Fibroblast of pulmonary artery (primary cell): ENCODE measurements at regions not wholly inside any gene's neighbourhood (a gene's known extent, or its start where the extent isn't known, plus 50 kb on each side); places are given as distances from the start of the nearest gene placed in this dataset.

Experiments
- DNase-seq: peaks from one replicate; pipeline ENCODE4 v3.0.0-alpha.2; 2010; ENCODE audit warnings: low read depth
- H3K4me3 ChIP-seq: replicated peaks from 2 replicates; pipeline ENCODE4 v1.5.1; 2011; ENCODE audit warnings: low read depth, mild to moderate bottlenecking, control low read depth, low read length, moderate library complexity
- TF ChIP-seq, protein P1 (sequence below): IDR thresholded peaks from 2 replicates; pipeline ENCODE4 v1.5.1; 2011; ENCODE audit warnings: mild to moderate bottlenecking, control low read depth, low read length, inconsistent platforms; ENCODE audit errors: missing control alignments

DNA sequence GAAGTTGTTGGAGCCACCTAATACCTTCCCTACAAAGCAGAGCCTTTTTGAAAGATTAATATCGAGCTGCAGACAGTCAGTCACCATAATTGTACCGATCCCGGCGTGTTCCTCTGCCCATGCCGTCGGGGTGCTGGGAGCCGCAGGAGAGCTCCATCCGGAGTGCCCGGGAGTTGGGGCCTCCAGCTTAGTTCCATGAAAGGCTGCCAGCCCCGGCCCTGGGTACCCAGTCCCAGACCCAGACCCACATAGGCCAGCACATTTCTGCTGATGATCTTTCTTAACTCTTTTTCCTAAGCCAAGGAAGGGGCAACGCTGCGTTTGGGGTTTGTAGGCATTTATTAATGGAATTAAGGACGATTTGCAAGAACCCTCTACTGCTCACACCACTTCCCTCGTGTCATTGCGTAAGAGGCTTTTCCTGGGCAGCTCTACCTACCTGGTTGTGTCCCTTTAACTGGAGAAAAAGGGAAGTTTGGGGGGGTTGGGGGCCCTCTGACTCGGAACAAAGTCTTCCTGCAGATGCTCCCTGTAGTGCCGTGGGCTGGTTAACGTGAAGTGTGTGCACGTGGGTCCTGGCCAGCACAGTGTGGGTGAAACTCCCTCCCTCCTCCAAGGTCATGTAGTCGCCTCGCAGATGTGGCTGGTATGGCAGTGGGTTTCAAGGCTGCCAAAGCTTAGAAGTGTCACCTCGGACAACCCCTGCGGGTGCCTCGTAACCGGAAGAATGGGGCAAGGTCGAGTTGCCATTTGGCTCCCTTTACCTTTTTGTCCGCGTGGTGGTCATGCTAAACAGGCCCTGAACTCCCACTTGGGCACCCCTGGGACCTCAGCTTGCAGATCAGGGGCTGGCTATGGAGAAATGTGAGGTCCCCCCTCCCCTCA, 54.3 kb upstream of the APCDD1L start:
- TF ChIP-seq, protein P1, sequence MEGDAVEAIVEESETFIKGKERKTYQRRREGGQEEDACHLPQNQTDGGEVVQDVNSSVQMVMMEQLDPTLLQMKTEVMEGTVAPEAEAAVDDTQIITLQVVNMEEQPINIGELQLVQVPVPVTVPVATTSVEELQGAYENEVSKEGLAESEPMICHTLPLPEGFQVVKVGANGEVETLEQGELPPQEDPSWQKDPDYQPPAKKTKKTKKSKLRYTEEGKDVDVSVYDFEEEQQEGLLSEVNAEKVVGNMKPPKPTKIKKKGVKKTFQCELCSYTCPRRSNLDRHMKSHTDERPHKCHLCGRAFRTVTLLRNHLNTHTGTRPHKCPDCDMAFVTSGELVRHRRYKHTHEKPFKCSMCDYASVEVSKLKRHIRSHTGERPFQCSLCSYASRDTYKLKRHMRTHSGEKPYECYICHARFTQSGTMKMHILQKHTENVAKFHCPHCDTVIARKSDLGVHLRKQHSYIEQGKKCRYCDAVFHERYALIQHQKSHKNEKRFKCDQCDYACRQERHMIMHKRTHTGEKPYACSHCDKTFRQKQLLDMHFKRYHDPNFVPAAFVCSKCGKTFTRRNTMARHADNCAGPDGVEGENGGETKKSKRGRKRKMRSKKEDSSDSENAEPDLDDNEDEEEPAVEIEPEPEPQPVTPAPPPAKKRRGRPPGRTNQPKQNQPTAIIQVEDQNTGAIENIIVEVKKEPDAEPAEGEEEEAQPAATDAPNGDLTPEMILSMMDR, result no peak
- no peak overlapping the region for H3K4me3 ChIP-seq
- DNase-seq, result no peak

DNA sequence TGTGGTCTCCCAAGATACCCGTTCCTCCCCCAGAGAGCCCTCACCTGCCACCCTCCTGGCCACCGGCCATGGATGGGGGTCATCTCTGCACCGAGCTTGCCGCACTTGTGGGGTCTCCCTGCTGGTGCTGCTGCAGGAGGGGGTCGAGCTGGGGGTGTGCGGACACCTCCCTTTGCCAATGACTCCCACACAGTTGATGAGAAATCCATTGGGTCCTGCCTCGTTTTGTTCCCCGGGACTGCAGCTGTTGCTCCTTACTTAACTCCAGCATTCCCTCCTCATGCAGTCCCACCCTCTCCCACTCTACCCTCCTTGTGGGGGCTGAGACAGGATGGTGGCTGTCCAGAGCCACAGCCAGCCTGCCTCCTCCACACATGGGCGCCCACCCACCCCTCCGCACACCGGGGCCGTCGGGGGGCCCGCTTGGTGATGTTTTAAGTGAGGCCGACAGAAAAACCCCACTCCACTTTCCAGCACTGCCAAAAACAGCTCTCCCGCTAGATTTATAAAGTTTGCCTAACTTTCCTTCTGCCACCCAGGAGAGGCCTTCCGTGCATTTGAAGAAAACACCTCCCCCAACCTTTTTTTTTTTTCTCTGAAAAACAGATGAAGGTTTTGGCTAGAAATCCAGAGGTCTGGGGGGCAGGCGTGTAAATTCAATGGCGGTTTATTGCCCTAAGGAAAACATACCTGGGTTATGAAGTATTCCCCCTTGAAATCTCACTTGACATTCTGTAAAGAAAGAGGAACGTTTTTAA, 53.5 kb upstream of the APCDD1L start:
- H3K4me3 ChIP-seq, result no peak overlapping the region
- TF ChIP-seq, protein P1, result no peak
- DNase-seq, result no peak

DNA sequence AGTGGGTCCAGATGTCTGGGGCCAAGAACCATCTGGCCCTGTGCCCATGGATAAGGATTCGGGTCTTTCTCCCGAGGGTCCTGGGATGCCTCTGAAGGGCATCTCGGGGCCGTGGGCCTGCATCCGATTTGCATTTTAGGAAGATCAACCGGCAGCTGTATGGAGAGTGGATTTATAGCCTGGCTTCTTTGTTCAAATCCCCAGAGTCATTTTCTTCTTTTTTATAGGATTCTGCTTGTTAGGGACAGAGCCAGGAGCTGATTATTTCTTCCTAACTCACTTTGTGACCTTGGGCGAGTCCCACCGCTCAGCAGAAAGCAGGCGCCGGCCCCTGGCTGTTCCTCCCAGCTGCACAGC, 52.9 kb upstream of the APCDD1L start:
- DNase-seq, result no peak
- TF ChIP-seq, protein P1, result no peak
- H3K4me3 ChIP-seq, result no peak overlapping the region

DNA sequence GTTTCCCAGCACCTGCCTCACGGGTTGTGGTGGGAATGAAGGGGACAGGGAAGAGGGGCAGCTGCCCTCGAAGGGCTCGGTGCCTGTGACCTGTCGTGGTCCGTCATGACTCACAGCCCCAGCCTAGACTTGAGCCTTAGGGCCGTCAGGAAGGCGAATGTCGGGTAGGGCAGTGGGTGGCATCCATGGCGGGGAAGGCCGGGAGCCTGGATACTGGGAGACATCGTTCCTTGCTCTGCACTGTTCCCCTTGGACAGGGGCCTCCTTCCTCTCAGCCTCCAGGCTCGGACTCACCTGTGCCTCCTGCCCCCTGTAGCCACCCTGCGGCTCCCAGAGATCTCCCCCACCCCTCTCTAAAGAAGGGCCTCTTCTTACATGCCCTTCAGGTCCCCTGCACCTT, 52.2 kb upstream of the APCDD1L start:
- DNase-seq, result no peak

DNA sequence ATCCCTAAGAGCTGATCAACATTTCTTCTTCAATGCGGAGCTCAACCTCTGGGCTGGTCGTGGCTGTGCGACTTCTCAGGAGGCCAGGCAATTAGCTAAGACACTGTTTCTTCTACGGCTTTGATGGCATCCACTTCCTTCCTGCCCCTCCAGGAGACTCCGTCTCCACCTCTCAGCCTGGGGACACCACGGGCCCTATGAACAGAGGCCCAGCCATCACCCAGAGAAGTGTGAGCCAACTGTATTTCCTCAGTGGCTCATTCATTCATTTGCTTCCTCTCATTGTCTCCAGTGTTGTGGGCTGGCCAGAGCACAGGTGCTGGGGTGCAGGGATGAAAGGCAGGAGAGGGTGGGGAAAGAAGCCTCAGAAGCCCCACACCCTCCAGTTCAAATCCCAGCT, 51.8 kb upstream of the APCDD1L start:
- H3K4me3 ChIP-seq, result no peak overlapping the region
- TF ChIP-seq, protein P1, result no peak
- no peak for DNase-seq

More for the DNA sequence above, 52.2 kb upstream of the APCDD1L start:
- H3K4me3 ChIP-seq, result no peak overlapping the region
- TF ChIP-seq, protein P1, result no peak

DNA sequence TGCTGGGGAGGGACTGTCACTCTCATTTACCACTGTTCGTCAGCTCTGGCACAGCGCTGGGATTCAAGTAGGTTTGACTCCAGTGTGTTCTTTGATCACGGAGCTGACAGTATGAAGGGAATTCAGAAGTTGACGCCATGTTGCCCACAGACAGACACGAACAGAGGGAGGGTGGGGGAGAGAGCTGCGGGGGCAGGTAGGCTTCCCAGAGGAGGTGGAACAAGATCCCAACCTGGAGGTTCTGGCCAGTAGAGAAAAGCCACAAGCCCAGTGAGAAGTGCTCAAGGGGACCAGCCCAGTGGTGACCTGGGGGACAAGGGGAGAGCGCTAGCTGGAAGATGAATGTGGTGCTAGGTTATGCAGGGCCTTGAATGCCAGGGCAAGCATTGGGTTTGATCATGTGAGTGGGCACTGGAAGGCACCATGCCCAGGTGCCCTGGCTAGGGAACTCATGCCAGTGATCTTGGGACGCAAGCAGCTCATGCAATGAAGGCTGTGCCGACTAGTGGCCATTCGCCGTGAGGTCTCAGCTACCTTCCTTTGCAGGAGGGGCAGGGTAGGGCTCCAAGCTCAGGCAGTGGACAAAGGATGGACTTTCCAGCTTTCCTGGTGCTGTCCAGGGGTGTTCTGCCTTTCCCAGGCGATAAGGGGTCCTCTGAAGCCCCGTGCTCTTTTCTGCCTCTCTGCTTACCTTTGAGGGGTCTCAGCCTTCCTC, 50.4 kb upstream of the APCDD1L start:
- no peak for DNase-seq
- H3K4me3 ChIP-seq, result no peak overlapping the region
- TF ChIP-seq, protein P1, result no peak
